Liver (tissue), 8 donors: ENCODE measurements at regions not wholly inside any gene's neighbourhood (a gene's known extent, or its start where the extent isn't known, plus 50 kb on each side); places are given as distances from the start of the nearest gene placed in this dataset.

Experiments
- DNase-seq: peaks from one replicate; pipeline ENCODE4 v3.0.0-alpha.2; 2017; ENCODE audit warnings: low spot score
- H3K27ac ChIP-seq, 2 donors: one replicate each; pipeline ENCODE4 v1.7.0; 2013; ENCODE audit warnings: inconsistent platforms in 2 of 2, low read length in 2 of 2, control low read depth in 1 of 2, low read depth in 1 of 2, mild to moderate bottlenecking in 1 of 2
- H3K27me3 ChIP-seq, 4 donors: one replicate each; pipeline versions ENCODE4 v1.6.1 to v1.7.0; 2013; ENCODE audit warnings: low read length in 3 of 4, inconsistent platforms in 1 of 4, mild to moderate bottlenecking in 1 of 4, moderate library complexity in 1 of 4; ENCODE audit not compliant: control insufficient read depth in 4 of 4, insufficient read depth in 4 of 4
- H3K36me3 ChIP-seq, 4 donors: one replicate each; pipeline versions ENCODE4 v1.6.1 to v1.7.0; 2013; ENCODE audit warnings: low read length in 3 of 4, mild to moderate bottlenecking in 3 of 4, low read depth in 1 of 4, moderate library complexity in 1 of 4; ENCODE audit not compliant: control insufficient read depth in 4 of 4, insufficient read depth in 3 of 4
- H3K4me1 ChIP-seq, 4 donors: one replicate each; pipeline versions ENCODE4 v1.6.1 to v1.7.0; 2013; ENCODE audit warnings: low read length in 3 of 4, mild to moderate bottlenecking in 3 of 4, moderate library complexity in 1 of 4; ENCODE audit not compliant: control insufficient read depth in 4 of 4, insufficient read depth in 4 of 4
- H3K4me3 ChIP-seq, 3 donors: one replicate each; pipeline versions ENCODE4 v1.6.1 to v1.7.0; 2013; ENCODE audit warnings: low read length in 3 of 3, control low read depth in 1 of 3, low read depth in 1 of 3, mild to moderate bottlenecking in 1 of 3
- H3K9ac ChIP-seq, 2 donors: one replicate each; pipeline ENCODE4 v1.7.0; 2013; ENCODE audit warnings: low read length in 2 of 2, mild to moderate bottlenecking in 2 of 2, moderate library complexity in 2 of 2, control low read depth in 1 of 2, low read depth in 1 of 2
- H3K9me3 ChIP-seq, 4 donors: one replicate each; pipeline versions ENCODE4 v1.6.1 to v1.7.0; 2013; ENCODE audit warnings: low read length in 3 of 4; ENCODE audit not compliant: control insufficient read depth in 4 of 4
- CTCF ChIP-seq: fragments of 150-350 bp; IDR thresholded peaks from 2 replicates; pipeline ENCODE4 v1.5.1; 2017; ENCODE audit warnings: improper control_type of control experiment, low read depth, low read length; ENCODE audit not compliant: missing input control
- FOXA1 ChIP-seq: IDR thresholded peaks from 2 replicates; pipeline ENCODE4 v1.6.1; 2016; ENCODE audit warnings: antibody characterized with exemption
- FOXA2 ChIP-seq: IDR thresholded peaks from 2 replicates; pipeline ENCODE4 v1.6.1; 2016; ENCODE audit warnings: antibody characterized with exemption
- GABPA ChIP-seq, 2 donors: IDR thresholded peaks in 1 of 2; conservative IDR thresholded peaks in 1 of 2; 2 replicates each; pipeline ENCODE4 v1.6.1; 2016; ENCODE audit warnings: antibody characterized with exemption in 2 of 2, mild to moderate bottlenecking in 1 of 2, moderate library complexity in 1 of 2
- HNF4A ChIP-seq, 2 donors: conservative IDR thresholded peaks; 2 replicates each; pipeline ENCODE4 v1.6.1; 2016; ENCODE audit warnings: antibody characterized with exemption in 2 of 2, mild to moderate bottlenecking in 2 of 2
- JUND ChIP-seq, 2 donors: IDR thresholded peaks; 2 replicates each; pipeline ENCODE4 v1.6.1; 2016; ENCODE audit warnings: antibody characterized with exemption in 2 of 2
- MAX ChIP-seq: IDR thresholded peaks from 2 replicates; pipeline ENCODE4 v1.6.1; 2016; ENCODE audit warnings: antibody characterized with exemption
- NR2F2 ChIP-seq: IDR thresholded peaks from 2 replicates; pipeline ENCODE4 v1.6.1; 2016; ENCODE audit warnings: antibody characterized with exemption
- RAD21 ChIP-seq, 2 donors: IDR thresholded peaks; 2 replicates each; pipeline ENCODE4 v1.6.1; 2016; ENCODE audit warnings: antibody characterized with exemption in 2 of 2, mild to moderate bottlenecking in 2 of 2
- REST ChIP-seq: IDR thresholded peaks from 2 replicates; pipeline ENCODE4 v1.6.1; 2016; ENCODE audit warnings: antibody characterized with exemption, mild to moderate bottlenecking
- RXRA ChIP-seq, 2 donors: IDR thresholded peaks; 2 replicates each; pipeline ENCODE4 v1.6.1; 2017 to 2018; ENCODE audit warnings: antibody characterized with exemption in 2 of 2, mild to moderate bottlenecking in 1 of 2
- SP1 ChIP-seq: IDR thresholded peaks from 2 replicates; pipeline ENCODE4 v1.6.1; 2018; ENCODE audit warnings: antibody characterized with exemption, mild to moderate bottlenecking
- TAF1 ChIP-seq: conservative IDR thresholded peaks from 2 replicates; pipeline ENCODE4 v1.6.1; 2016; ENCODE audit warnings: antibody characterized with exemption, mild to moderate bottlenecking
- WGBS: extraction: QIAGEN DNeasy Blood & Tissue Kit; methylation state at CpG from one replicate; pipeline ENCODE4 v1.1.7; 2013; 5-methylcytosine and 5-hydroxymethylcytosine counted together
- donor health status: healthy.
- donor health status: healthy.
- donor health status: healthy.
- donor health status: healthy.
- donor health status: healthy.

DNA sequence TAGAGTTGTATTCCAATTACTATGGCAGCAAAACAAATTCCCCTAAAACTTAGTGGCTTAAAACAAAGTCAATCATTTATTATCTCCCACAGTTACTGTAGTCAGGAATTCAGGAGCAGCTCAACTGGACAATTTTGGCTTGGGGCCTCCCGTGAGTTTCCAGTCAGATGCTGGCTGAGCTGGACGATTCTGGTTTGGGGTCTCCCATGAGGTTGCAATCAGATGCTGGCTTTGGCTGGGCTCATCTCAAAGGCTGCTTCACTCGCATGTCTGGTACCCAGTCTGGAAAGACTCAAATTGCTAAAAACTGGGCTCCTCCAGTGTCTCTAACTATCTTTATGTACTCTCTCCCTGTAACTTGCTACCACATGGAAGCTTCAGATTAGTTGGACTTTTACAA, 130.1 kb downstream of the C5orf15 start:
- 81% methylated on average over 3 of the region's 3 CpGs for whole genome bisulfite sequencing
- peaks cover 0 to 4% (median 0%) of the 10 kb centered on the region in 4 donors for H3K27me3 ChIP-seq
- H3K4me3 ChIP-seq: no peak overlapping the region
- no peak overlapping the region for H3K27ac ChIP-seq
- no peak for DNase-seq
- peaks cover 0 to 3% (median 0%) of the 10 kb centered on the region in 4 donors for H3K9me3 ChIP-seq
- H3K4me1 ChIP-seq: peaks cover 0 to 3% (median 0%) of the 10 kb centered on the region in 4 donors
- H3K36me3 ChIP-seq: no peaks in the 10 kb centered on the region
- H3K9ac ChIP-seq: no peak overlapping the region
- no peak for TF ChIP-seq JUND (IDR thresholded peaks at IDR 0.05)

GRCh38 chr5:133831491-133832224, 136.8 kb downstream of the C5orf15 start:
- WGBS: 64% methylated on average over 12 of the region's 12 CpGs
- no peak overlapping the region for H3K4me3 ChIP-seq
- DNase-seq: no peak

DNA sequence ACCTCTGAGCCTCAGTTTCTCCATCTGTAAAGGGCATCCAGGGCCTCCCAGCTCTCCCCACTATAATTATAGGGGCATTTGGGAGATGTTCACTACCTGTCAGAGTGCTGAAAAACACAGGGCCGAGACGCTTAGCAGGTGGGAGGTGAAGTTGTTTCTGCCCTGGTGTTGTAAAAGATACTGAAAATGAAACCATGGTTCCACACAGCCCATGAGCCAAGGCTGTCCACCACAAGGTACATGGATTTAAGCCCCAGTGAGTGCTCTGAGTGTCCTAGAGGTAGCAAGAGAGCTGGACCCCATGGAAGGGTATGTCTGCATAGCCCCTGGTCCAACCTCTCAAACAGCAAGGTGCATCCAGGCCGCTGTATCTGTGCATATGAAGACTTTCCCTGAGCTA, 137.5 kb downstream of the C5orf15 start:
- no peak for DNase-seq
- no peaks in the 10 kb centered on the region for H3K4me1 ChIP-seq
- H3K27ac ChIP-seq: no peak overlapping the region
- H3K4me3 ChIP-seq: no peak overlapping the region
- no peaks in the 10 kb centered on the region for H3K36me3 ChIP-seq
- H3K9me3 ChIP-seq: peaks cover 0 to 3% (median under 1%) of the 10 kb centered on the region in 4 donors
- H3K9ac ChIP-seq: no peak overlapping the region
- WGBS: 84% methylated on average over 3 of the region's 3 CpGs
- TF ChIP-seq SP1: no peak
- no peak for TF ChIP-seq CTCF
- TF ChIP-seq JUND (IDR thresholded peaks at IDR 0.05): no peak
- no peak for TF ChIP-seq REST
- TF ChIP-seq MAX: no peak
- no peak for TF ChIP-seq FOXA1
- TF ChIP-seq HNF4A (conservative IDR thresholded peaks at IDR 0.05): no peak
- no peak for TF ChIP-seq NR2F2
- no peak for TF ChIP-seq RAD21 (IDR thresholded peaks at IDR 0.05)
- no peak for TF ChIP-seq GABPA (IDR thresholded peaks at IDR 0.05 in 1 of 2, conservative IDR thresholded peaks at IDR 0.05 in 1 of 2)
- no peak for TF ChIP-seq RXRA (IDR thresholded peaks at IDR 0.05)
- peaks cover 0 to 4% (median 0%) of the 10 kb centered on the region in 4 donors for H3K27me3 ChIP-seq

More at GRCh38 chr5:133831491-133832224, 136.8 kb downstream of the C5orf15 start:
- H3K4me1 ChIP-seq: no peaks in the 10 kb centered on the region
- H3K27ac ChIP-seq: no peak overlapping the region
- H3K9me3 ChIP-seq: peaks cover 0 to 3% (median 0%) of the 10 kb centered on the region in 4 donors
- H3K9ac ChIP-seq: no peak overlapping the region
- no peak for TF ChIP-seq SP1
- TF ChIP-seq FOXA2: no peak
- TF ChIP-seq TAF1: no peak
- peaks cover 0 to 4% (median 0%) of the 10 kb centered on the region in 4 donors for H3K27me3 ChIP-seq
- no peaks in the 10 kb centered on the region for H3K36me3 ChIP-seq
